Mesenchymal stem cell (in vitro differentiated cells and primary cell): ENCODE measurements at regions not wholly inside any gene's neighbourhood (a gene's known extent, or its start where the extent isn't known, plus 50 kb on each side); places are given as distances from the start of the nearest gene placed in this dataset. TPM values are rescaled to one million over a fixed set of nuclear protein-coding genes. Genes with fewer than 3 reads are reported as not detected.

ENCODE experiments used
- small RNA-seq: library from polyadenylated mRNA; stranded (forward); fragments of <200 nt; extraction: miRNeasy Mini kit (QIAGEN cat#:217004); gene quantifications from one replicate; pipeline ENCODE3, GENCODE V24; 2013; ENCODE audit warnings: low read depth

Small RNA genes in the stretch of these regions (small RNA-seq; reads per million reads assigned to genes)
- gene RPS27P29 = not detected
